Breast epithelium (tissue), 4 donors: ENCODE measurements at regions not wholly inside any gene's neighbourhood (a gene's known extent, or its start where the extent isn't known, plus 50 kb on each side); places are given as distances from the start of the nearest gene placed in this dataset.

ENCODE experiments used
- DNase-seq, 2 donors: peaks; one replicate each; pipeline ENCODE4 v3.0.0-alpha.2; 2019; ENCODE audit warnings: low spot score in 2 of 2
- H3K27ac ChIP-seq, 2 donors: fragments of 200-600 bp; sonication (generic) in 1 of 2; one replicate each; pipeline ENCODE4 v1.5.1; 2016 to 2019; ENCODE audit warnings: mild to moderate bottlenecking in 1 of 2
- H3K27me3 ChIP-seq, 2 donors: fragments of 200-600 bp; sonication (generic) in 1 of 2; one replicate each; pipeline versions ENCODE4 v1.5.1 to v1.6.0; 2017 to 2019; ENCODE audit warnings: control low read depth in 1 of 2, mild to moderate bottlenecking in 1 of 2
- H3K36me3 ChIP-seq: fragments of 200-600 bp; one replicate; pipeline ENCODE4 v1.5.1; 2019
- H3K4me1 ChIP-seq, 2 donors: fragments of 200-600 bp; sonication (generic); one replicate each; pipeline ENCODE4 v1.5.1; 2016 to 2019; ENCODE audit warnings: control low read depth in 1 of 2
- H3K4me3 ChIP-seq, 3 donors: fragments of 200-600 bp; sonication (generic); 1 replicate in 2 of 3; 2 replicates in 1 of 3; pipeline ENCODE4 v1.5.1; 2016 to 2019; ENCODE audit warnings: mild to moderate bottlenecking in 3 of 3, moderate library complexity in 2 of 3
- H3K9me3 ChIP-seq, 2 donors: fragments of 200-600 bp; sonication (generic) in 1 of 2; one replicate each; pipeline ENCODE4 v1.5.1; 2016 to 2019; ENCODE audit warnings: control low read depth in 1 of 2
- POLR2A ChIP-seq: fragments of 450-650 bp; IDR thresholded peaks from one replicate; pipeline ENCODE4 v1.6.1; 2016; ENCODE audit warnings: antibody characterized with exemption, mild to moderate bottlenecking, moderate library complexity
- POLR2AphosphoS5 ChIP-seq, 3 donors: sonication (generic); formaldehyde crosslinking; IDR thresholded peaks; one replicate each; pipeline ENCODE4 v1.6.1; 2017; ENCODE audit warnings: antibody characterized with exemption in 3 of 3
- intact Hi-C: fragments of 100-400 bp; cut with DNase I; formaldehyde crosslinking; loops from one replicate; pipeline ENCODE4 v1.15.1; 2023; ENCODE audit warnings: low total_unique reads
- TF ChIP-seq, protein P1 (sequence below), 3 donors: fragments of 450-650 bp; IDR thresholded peaks; one replicate each; pipeline ENCODE4 v1.5.1; 2016 to 2017; ENCODE audit warnings: antibody characterized with exemption in 3 of 3, mild to moderate bottlenecking in 3 of 3, moderate library complexity in 3 of 3

DNA sequence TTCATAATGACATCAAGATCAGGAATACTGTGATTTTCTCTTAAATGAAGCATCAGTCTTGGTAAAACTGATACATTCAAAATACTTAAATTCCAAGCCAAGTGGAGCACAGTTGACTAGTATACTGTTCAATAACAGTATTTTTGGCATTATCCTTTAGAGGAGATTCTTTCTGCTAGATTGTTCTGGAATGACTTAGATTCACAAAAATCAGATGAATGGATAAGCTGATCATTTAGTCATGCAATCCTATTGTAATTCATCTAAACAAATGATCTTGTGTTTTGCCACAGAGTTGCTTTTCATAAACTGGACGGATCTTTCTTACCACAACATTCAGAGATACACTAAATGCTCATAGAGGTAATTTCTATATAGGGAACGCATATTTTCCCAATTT, 232.0 kb downstream of the CXXC4 start:
- H3K9me3 ChIP-seq = no peaks in the 10 kb centered on the region
- H3K36me3 ChIP-seq = no peaks in the 10 kb centered on the region
- H3K27ac ChIP-seq = no peak overlapping the region
- no peak for TF ChIP-seq POLR2AphosphoS5 (IDR thresholded peaks at IDR 0.05)
- no peak for TF ChIP-seq POLR2A
- TF ChIP-seq, protein P1, sequence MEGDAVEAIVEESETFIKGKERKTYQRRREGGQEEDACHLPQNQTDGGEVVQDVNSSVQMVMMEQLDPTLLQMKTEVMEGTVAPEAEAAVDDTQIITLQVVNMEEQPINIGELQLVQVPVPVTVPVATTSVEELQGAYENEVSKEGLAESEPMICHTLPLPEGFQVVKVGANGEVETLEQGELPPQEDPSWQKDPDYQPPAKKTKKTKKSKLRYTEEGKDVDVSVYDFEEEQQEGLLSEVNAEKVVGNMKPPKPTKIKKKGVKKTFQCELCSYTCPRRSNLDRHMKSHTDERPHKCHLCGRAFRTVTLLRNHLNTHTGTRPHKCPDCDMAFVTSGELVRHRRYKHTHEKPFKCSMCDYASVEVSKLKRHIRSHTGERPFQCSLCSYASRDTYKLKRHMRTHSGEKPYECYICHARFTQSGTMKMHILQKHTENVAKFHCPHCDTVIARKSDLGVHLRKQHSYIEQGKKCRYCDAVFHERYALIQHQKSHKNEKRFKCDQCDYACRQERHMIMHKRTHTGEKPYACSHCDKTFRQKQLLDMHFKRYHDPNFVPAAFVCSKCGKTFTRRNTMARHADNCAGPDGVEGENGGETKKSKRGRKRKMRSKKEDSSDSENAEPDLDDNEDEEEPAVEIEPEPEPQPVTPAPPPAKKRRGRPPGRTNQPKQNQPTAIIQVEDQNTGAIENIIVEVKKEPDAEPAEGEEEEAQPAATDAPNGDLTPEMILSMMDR (IDR thresholded peaks at IDR 0.05) = no peak
- intact Hi-C loops = no loop called here
- no peaks in the 10 kb centered on the region for H3K4me1 ChIP-seq
- no peak overlapping the region for H3K4me3 ChIP-seq
- no peaks in the 10 kb centered on the region for H3K27me3 ChIP-seq
- DNase-seq = no peak

GRCh38 chr4:104248726-104249125, 246.0 kb downstream of the CXXC4 start:
- TF ChIP-seq, protein P1 (IDR thresholded peaks at IDR 0.05) = no peak
- TF ChIP-seq POLR2AphosphoS5 (IDR thresholded peaks at IDR 0.05) (no peak), POLR2A (no peak)
- Histone ChIP-seq H3K4me3 (no peak overlapping the region), H3K9me3 (peaks cover 2 to 3% of the 10 kb centered on the region in 2 donors), H3K27me3 (no peaks in the 10 kb centered on the region), H3K27ac (no peak overlapping the region), H3K36me3 (no peaks in the 10 kb centered on the region), H3K4me1 (no peaks in the 10 kb centered on the region)
- no peak for DNase-seq
- intact Hi-C loops = no loop called here

DNA sequence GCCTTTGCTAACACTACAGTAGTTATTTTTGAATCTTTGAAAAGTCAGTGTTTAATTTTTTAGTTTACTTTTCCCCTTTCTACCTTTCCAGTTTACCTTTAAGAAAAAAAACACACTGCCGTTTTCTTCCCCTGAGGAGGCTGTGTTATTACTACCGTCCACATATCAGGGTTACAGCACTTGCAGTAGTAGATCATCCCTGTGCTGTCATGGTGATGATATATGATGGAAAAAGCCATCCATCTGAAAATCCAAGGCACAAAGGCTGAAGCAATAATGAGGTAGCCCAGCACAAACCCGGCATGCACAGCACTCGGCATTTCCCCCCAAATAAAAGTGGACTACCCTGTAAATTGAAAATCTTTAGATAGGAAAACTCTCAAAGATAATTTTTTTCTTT, 258.7 kb downstream of the CXXC4 start:
- Histone ChIP-seq H3K27me3 (no peaks in the 10 kb centered on the region), H3K9me3 (no peaks in the 10 kb centered on the region), H3K4me1 (no peaks in the 10 kb centered on the region), H3K4me3 (no peak overlapping the region), H3K27ac (no peak overlapping the region), H3K36me3 (peaks cover under 1% of the 10 kb centered on the region)
- TF ChIP-seq POLR2A (no peak), POLR2AphosphoS5 (IDR thresholded peaks at IDR 0.05) (no peak)
- TF ChIP-seq, protein P1 (IDR thresholded peaks at IDR 0.05) = no peak
- intact Hi-C loops = no loop called here
- DNase-seq = no peak

DNA sequence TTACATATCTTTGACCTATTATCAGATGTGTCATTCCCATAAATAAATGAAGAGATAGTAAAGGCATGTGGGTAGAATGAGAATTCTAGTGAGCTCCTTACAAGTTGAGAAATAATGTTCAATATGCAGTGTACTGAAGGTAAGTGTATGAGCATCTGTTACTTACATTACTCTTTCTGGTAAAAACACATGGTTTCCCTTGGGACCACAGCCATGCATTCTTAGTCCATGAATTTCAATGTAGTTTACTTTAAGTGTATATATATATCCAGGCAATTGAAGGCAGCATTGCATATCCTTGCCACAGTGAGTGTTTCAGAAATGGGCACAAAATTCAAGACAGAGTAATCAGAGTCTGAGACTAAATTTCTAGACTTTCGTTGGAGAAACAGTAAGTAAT, 277.2 kb downstream of the CXXC4 start:
- DNase-seq = no peak
- Histone ChIP-seq H3K9me3 (no peaks in the 10 kb centered on the region), H3K36me3 (no peaks in the 10 kb centered on the region), H3K4me1 (no peaks in the 10 kb centered on the region), H3K27me3 (no peaks in the 10 kb centered on the region), H3K4me3 (no peak overlapping the region), H3K27ac (no peak overlapping the region)
- intact Hi-C loops = no loop called here
- no peak for TF ChIP-seq POLR2A
- no peak for TF ChIP-seq POLR2AphosphoS5 (IDR thresholded peaks at IDR 0.05)

GRCh38 chr4:104211657-104212056, 283.0 kb downstream of the CXXC4 start:
- Histone ChIP-seq H3K27me3 (no peaks in the 10 kb centered on the region), H3K4me3 (no peak overlapping the region), H3K27ac (no peak overlapping the region), H3K4me1 (no peaks in the 10 kb centered on the region), H3K36me3 (no peaks in the 10 kb centered on the region), H3K9me3 (no peaks in the 10 kb centered on the region)
- no peak for DNase-seq
- intact Hi-C loops = no loop called here
- TF ChIP-seq POLR2AphosphoS5 (IDR thresholded peaks at IDR 0.05) (no peak), POLR2A (no peak)
- TF ChIP-seq, protein P1 (IDR thresholded peaks at IDR 0.05) = no peak

DNA sequence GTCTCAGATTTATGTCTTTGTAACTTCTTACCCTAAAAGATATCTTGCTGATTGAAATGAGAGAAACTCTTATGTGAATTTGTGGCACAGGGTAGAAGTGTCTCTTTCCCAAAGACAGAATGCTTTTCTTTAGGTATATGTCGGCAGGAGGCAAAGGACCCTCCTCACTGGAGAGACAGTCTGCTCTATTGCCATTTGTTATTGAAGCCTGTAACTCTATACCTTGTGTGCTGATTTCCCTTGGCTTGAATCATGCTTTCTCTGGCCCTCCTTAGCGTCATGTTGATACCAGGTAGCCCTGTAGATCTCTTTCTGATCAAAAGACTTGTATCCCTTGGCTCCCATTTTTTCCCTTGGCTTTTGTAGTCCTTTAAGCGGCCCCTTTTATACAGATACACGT, 284.3 kb downstream of the CXXC4 start:
- Histone ChIP-seq H3K27me3 (no peaks in the 10 kb centered on the region), H3K27ac (no peak overlapping the region), H3K4me3 (no peak overlapping the region), H3K36me3 (no peaks in the 10 kb centered on the region), H3K9me3 (no peaks in the 10 kb centered on the region), H3K4me1 (no peaks in the 10 kb centered on the region)
- intact Hi-C loops = no loop called here
- DNase-seq = no peak
- TF ChIP-seq, protein P1 (IDR thresholded peaks at IDR 0.05) = no peak
- TF ChIP-seq POLR2AphosphoS5 (IDR thresholded peaks at IDR 0.05) (no peak), POLR2A (no peak)
